NOMO-1 treated with dmso at 0.1 percent for 144 hours (cell line): ENCODE measurements at regions not wholly inside any gene's neighbourhood (a gene's known extent, or its start where the extent isn't known, plus 50 kb on each side); places are given as distances from the start of the nearest gene placed in this dataset.

Experiments
- DNase-seq: peaks from one replicate; lab custom pipeline; 2025; ENCODE audit not compliant: unreplicated experiment; lab: John Stamatoyannopoulos, UW

DNA sequence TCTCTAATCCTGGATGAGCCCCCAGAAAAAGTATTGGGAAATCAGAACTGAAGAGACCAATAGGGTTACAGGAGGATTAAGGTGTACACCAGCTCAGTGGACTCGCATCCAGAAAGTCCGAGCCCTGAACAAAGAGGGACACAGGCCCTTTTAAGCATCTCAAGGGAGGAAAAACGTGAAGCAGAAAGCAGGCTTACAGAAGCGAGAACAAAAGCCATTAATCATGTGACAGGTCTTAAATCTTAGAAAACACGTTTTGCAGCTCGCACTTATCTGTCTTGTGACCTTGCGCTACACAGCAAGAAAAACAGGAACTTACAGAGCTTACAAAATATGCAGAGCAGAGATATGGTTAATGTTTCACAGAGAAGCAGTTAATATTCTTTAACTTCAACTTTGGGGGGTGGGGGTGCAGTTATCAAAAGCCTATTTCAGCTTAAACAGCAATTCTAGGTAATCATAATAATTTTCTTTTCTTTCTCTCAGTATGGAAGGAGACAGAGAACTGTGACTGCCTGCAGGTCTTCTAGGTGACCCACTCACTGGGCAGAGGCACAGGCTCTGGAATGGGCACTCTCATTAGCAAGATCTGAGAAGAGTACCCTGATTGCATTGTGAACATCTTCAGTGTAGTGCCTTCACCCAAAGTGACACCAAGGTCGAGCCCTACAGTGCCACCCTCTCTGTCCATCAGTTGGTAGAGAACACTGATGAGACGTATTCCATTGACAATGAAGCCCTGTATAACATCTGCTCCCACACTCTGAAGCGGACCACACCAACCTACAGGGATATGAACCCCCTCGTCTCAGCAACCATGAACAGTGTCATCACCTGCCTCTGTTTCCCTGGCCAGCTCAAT is 65.0 kb upstream of the MOCS1 start:
- peak; percentile 7 for DNase-seq

DNA sequence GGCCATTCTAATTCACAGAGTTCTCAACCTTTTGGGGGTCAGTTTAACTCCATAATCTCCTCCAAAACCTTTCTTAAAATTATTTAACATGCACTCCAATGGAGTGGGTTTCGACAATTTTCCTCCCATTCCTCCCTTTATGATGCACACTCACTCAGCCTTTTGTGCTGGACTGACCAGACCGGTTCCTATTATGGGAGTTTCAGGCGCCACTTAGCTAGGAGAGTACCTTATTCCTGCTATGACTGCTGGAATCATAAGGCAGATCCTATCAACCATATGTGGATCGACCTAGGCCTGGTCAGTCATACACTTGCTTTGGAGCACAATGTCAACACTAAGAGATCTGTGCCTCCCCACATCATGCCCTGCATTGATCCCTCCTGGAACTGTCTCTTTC is 63.9 kb upstream of the MOCS1 start:
- no peak for DNase-seq

DNA sequence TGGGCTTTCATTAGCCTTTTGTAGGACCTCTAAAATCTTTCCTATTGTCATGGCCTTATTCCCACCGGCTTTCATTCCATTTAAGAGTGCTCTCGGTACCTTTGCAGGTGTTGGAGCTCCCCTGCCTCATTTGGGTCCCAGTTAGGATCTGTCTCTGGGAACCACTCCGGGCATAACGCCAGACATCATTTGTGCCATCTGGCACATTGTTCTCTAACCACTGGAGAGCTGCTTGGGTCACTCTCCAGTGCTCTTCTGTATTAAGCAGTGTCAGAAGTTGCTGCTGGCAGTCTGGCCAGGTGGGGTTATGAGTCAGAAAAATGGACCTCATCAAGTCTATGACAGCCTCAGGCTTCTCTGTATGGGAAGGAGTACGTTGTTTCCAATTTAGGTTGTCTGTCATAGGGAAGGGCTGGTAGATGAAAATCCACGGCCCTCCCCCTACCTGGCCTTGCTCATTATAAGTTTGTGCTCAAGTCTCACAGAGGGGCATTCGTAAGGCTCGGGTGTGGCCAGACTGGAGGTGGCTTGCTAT is 62.9 kb upstream of the MOCS1 start:
- no peak for DNase-seq

DNA sequence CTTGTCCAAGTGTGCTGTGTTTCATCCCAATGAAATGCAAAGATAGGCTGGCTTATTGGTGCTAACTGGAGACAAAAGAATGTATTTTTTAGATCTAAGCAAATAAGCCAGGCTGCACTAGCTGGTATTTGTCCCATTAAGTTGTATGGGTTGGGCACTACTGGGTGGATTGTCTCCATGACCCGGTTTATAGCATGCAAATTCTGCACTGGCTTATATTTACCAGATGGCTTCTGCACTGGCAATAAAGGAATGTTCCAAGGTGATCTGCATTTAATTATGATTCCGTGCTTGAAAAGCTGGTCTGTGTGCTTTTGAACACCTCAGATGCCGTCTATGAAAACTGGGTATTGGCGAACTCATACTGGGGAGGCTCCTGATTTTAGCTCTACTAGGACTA is 61.4 kb upstream of the MOCS1 start:
- DNase-seq: no peak

DNA sequence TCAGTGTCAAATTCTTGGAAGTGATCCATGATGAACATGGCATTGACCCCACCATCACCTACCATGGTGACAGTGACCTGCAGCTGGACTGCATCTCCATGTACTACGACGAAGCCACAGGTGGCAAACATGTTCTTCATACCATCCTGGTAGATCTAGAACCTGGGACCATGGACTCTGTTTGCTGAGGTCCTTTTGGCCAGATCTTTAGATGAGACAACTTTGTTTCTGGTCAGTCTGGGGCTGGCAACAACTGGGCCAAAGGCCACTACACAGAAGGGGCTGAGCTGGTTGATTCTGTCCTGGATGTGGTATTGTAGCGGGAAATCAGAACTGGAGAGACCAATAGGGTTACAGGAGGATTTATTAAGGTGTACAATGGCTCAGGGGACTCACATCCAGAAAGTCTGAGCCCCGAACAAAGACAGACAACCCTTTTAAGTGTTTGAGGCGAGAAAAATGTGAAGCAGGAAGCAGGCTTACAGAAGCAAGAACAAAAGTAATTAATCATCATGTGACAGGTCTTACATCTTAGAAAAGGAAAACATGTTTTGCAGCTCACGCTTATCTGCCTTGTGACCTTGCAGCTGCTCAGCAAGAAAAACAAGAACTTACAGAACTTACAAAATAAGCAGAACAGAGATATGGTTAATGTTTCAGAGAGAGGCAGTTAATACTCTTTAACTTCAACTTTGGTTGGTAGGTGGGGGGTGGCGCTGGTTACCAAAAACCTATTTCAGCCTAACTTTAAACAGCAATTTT is 58.8 kb upstream of the MOCS1 start:
- no peak for DNase-seq
